Prostate gland (tissue), 2 donors: ENCODE measurements at regions not wholly inside any gene's neighbourhood (a gene's known extent, or its start where the extent isn't known, plus 50 kb on each side); places are given as distances from the start of the nearest gene placed in this dataset.

Experiments used
- DNase-seq: peaks from one replicate; pipeline ENCODE4 v3.0.0-alpha.2; 2019; ENCODE audit warnings: low spot score
- H3K27ac ChIP-seq, 2 donors: fragments of 200-600 bp; sonication (generic); 2 replicates each; pipeline ENCODE4 v1.5.1; 2017 to 2019
- H3K27me3 ChIP-seq: fragments of 200-600 bp; sonication (generic); replicated peaks from 2 replicates; pipeline ENCODE4 v1.5.1; 2019; ENCODE audit not compliant: insufficient read depth
- H3K36me3 ChIP-seq, 2 donors: fragments of 200-600 bp; sonication (generic); 1 replicate in 1 of 2; 2 replicates in 1 of 2; pipeline versions ENCODE4 v1.5.1 to v1.8.1; 2017 to 2019
- H3K4me1 ChIP-seq: fragments of 200-600 bp; sonication (generic); replicated peaks from 2 replicates; pipeline ENCODE4 v1.5.1; 2019
- H3K4me3 ChIP-seq, 2 donors: fragments of 200-600 bp; sonication (generic); 2 replicates each; pipeline ENCODE4 v1.5.1; 2017 to 2019
- H3K9me3 ChIP-seq: fragments of 200-600 bp; sonication (generic); 2 replicates; pipeline ENCODE4 v1.5.1; 2017
- CTCF ChIP-seq, 4 experiments: fragments of 200-600 bp in 2 of 4; fragments of 450-650 bp in 2 of 4; sonication (generic) in 2 of 4; IDR thresholded peaks; 1 replicate in 3 of 4; 2 replicates in 1 of 4; pipeline ENCODE4 v1.5.1; 2016 to 2019; ENCODE audit warnings: antibody characterized with exemption in 4 of 4, mild to moderate bottlenecking in 2 of 4, moderate library complexity in 2 of 4
- POLR2A ChIP-seq: fragments of 450-650 bp; IDR thresholded peaks from one replicate; pipeline ENCODE4 v1.6.1; 2016; ENCODE audit warnings: antibody characterized with exemption, mild to moderate bottlenecking
- POLR2AphosphoS5 ChIP-seq: sonication (generic); formaldehyde crosslinking; IDR thresholded peaks from one replicate; pipeline ENCODE4 v1.6.1; 2017; ENCODE audit warnings: antibody characterized with exemption
- WGBS: methylation state at CpG from one replicate; pipeline ENCODE4 v1.1.5; 2018; 5-methylcytosine and 5-hydroxymethylcytosine counted together
- intact Hi-C: fragments of 100-400 bp; cut with DNase I; formaldehyde crosslinking; loops from one replicate; pipeline ENCODE4 v1.14.2; 2022

- no peaks in the 10 kb centered on the region for H3K27me3 ChIP-seq
- WGBS: 50% methylated on average over 3 of the region's 3 CpGs
- TF ChIP-seq CTCF (IDR thresholded peaks at IDR 0.05) (no peak), POLR2AphosphoS5 (no peak), POLR2A (no peak)
These were observed 114.2 kb upstream of the THRB start for GRCh38 chr3:24608701-24609390.

GRCh38 chr3:24614359-24614758 is 119.7 kb upstream of the THRB start:
- Histone ChIP-seq H3K27ac (no peak overlapping the region), H3K36me3 (no peaks in the 10 kb centered on the region), H3K9me3 (no peaks in the 10 kb centered on the region), H3K27me3 (no peaks in the 10 kb centered on the region), H3K4me1 (no peaks in the 10 kb centered on the region), H3K4me3 (no peak overlapping the region)
- TF ChIP-seq POLR2AphosphoS5 (no peak), CTCF (IDR thresholded peaks at IDR 0.05) (no peak), POLR2A (no peak)
- 88% methylated on average over 1 of the region's 1 CpG for WGBS
- DNase-seq: no peak
- intact Hi-C loops: no loop called here

More at GRCh38 chr3:24608701-24609390, 114.2 kb upstream of the THRB start:
- Histone ChIP-seq H3K27ac (no peak overlapping the region), H3K4me3 (no peak overlapping the region), H3K4me1 (no peaks in the 10 kb centered on the region), H3K9me3 (no peaks in the 10 kb centered on the region), H3K36me3 (no peaks in the 10 kb centered on the region)
- DNase-seq: no peak
- intact Hi-C loops: no loop called here

- Histone ChIP-seq H3K27me3 (no peaks in the 10 kb centered on the region), H3K4me3 (no peak overlapping the region), H3K27ac (no peak overlapping the region), H3K9me3 (no peaks in the 10 kb centered on the region), H3K36me3 (no peaks in the 10 kb centered on the region), H3K4me1 (no peaks in the 10 kb centered on the region)
- intact Hi-C loops: no loop called here
- no peak for TF ChIP-seq POLR2A
- no peak for TF ChIP-seq CTCF (IDR thresholded peaks at IDR 0.05)
- WGBS: 35% methylated on average over 2 of the region's 2 CpGs
- no peak for DNase-seq
These were observed 120.5 kb upstream of the THRB start for GRCh38 chr3:24615177-24615576.

- no peaks in the 10 kb centered on the region for H3K4me1 ChIP-seq
- no peak for DNase-seq
- WGBS: 98% methylated on average over 1 of the region's 1 CpG
- H3K4me3 ChIP-seq: no peak overlapping the region
- intact Hi-C loops: no loop called here
- no peaks in the 10 kb centered on the region for H3K36me3 ChIP-seq
- H3K27ac ChIP-seq: no peak overlapping the region
- TF ChIP-seq POLR2A (no peak), CTCF (IDR thresholded peaks at IDR 0.05) (no peak), POLR2AphosphoS5 (no peak)
- no peaks in the 10 kb centered on the region for H3K27me3 ChIP-seq
- no peaks in the 10 kb centered on the region for H3K9me3 ChIP-seq
These were observed 121.6 kb upstream of the THRB start for GRCh38 chr3:24616110-24616829.

- intact Hi-C loops: no loop called here
- DNase-seq: no peak
These were observed 127.5 kb upstream of the THRB start for GRCh38 chr3:24622138-24622537.

More at GRCh38 chr3:24622138-24622537, 127.5 kb upstream of the THRB start:
- no peak for TF ChIP-seq CTCF (IDR thresholded peaks at IDR 0.05)
- no peak for TF ChIP-seq POLR2A
- TF ChIP-seq POLR2AphosphoS5: no peak
- Histone ChIP-seq H3K4me3 (no peak overlapping the region), H3K27me3 (no peaks in the 10 kb centered on the region), H3K27ac (no peak overlapping the region), H3K36me3 (no peaks in the 10 kb centered on the region), H3K4me1 (no peaks in the 10 kb centered on the region), H3K9me3 (no peaks in the 10 kb centered on the region)
- 86% methylated on average over 1 of the region's 1 CpG for WGBS
